Adrenal gland (tissue), 5 donors: ENCODE measurements at regions not wholly inside any gene's neighbourhood (a gene's known extent, or its start where the extent isn't known, plus 50 kb on each side); places are given as distances from the start of the nearest gene placed in this dataset.
"Not testable (repeated sequence)": the region's sequence is repeated elsewhere in the genome, so short reads cannot be mapped to it uniquely, and the experiment has no call there.

ENCODE experiments used
- CTCF ChIP-seq, 6 experiments: fragments of 450-650 bp in 4 of 6; fragments of 200-600 bp in 2 of 6; sonication (generic) in 1 of 6; IDR thresholded peaks; 1 replicate in 5 of 6; 2 replicates in 1 of 6; pipeline versions ENCODE4 v1.5.1 to v1.8.0; 2016 to 2021; ENCODE audit warnings: antibody characterized with exemption in 6 of 6, mild to moderate bottlenecking in 2 of 6, moderate library complexity in 1 of 6
- POLR2A ChIP-seq, 2 donors: fragments of 450-650 bp; IDR thresholded peaks; one replicate each; pipeline ENCODE4 v1.6.1; 2017; ENCODE audit warnings: antibody characterized with exemption in 2 of 2, mild to moderate bottlenecking in 2 of 2, moderate library complexity in 1 of 2
- donor health status: DM: no; HTN: no; CAD: no.

GRCh38 chr2:64252251-64252978 is 108.2 kb upstream of the PELI1 start:
- TF ChIP-seq CTCF, POLR2A (IDR thresholded peaks at IDR 0.05): not testable (repeated sequence)
